SK-N-SH treated with all-trans-retinoic acid at 6 μM for 48 hours (cell line): ENCODE measurements at regions not wholly inside any gene's neighbourhood (a gene's known extent, or its start where the extent isn't known, plus 50 kb on each side); places are given as distances from the start of the nearest gene placed in this dataset.

Experiments used
- ATAC-seq: fragments of 200-7000 bp; cut with Tn5 transposase; 3 replicates; pipeline ENCODE4 v1.9.1; 2020; ENCODE audit warnings: mild to moderate bottlenecking, moderate library complexity
- ARNTL ChIP-seq: fragments of 450-650 bp; formaldehyde crosslinking; IDR thresholded peaks from 2 replicates; pipeline ENCODE4 v1.5.0; 2020; ENCODE audit warnings: low read depth, mild to moderate bottlenecking, moderate library complexity, borderline replicate concordance
- BACH2 ChIP-seq: fragments of 250-450 bp; sonication (Bioruptor Pico); IDR thresholded peaks from 2 replicates; pipeline ENCODE4 v1.9.0; 2021; ENCODE audit warnings: mild to moderate bottlenecking, borderline replicate concordance
- CREB5 ChIP-seq: fragments of 250-450 bp; sonication (Bioruptor Pico); IDR thresholded peaks from 2 replicates; pipeline ENCODE4 v1.5.1; 2020; ENCODE audit warnings: low read depth, mild to moderate bottlenecking, moderate library complexity
- CSDC2 ChIP-seq: fragments of 250-450 bp; sonication (Bioruptor Pico); IDR thresholded peaks from 2 replicates; pipeline ENCODE4 v1.5.0; 2020; ENCODE audit warnings: mild to moderate bottlenecking, moderate library complexity
- CSRNP3 ChIP-seq: fragments of 250-450 bp; sonication (Bioruptor Pico); IDR thresholded peaks from 2 replicates; pipeline ENCODE4 v1.5.1; 2021; ENCODE audit warnings: mild to moderate bottlenecking, moderate library complexity
- ESRRG ChIP-seq: fragments of 250-450 bp; sonication (Bioruptor Pico); IDR thresholded peaks from 2 replicates; pipeline ENCODE4 v1.6.1; 2021; ENCODE audit warnings: mild to moderate bottlenecking
- GLIS3 ChIP-seq: fragments of 250-450 bp; sonication (Bioruptor Pico); IDR thresholded peaks from 2 replicates; pipeline ENCODE4 v1.5.0; 2020; ENCODE audit warnings: mild to moderate bottlenecking, moderate library complexity
- ISL1 ChIP-seq: fragments of 250-450 bp; sonication (Bioruptor Pico); IDR thresholded peaks from 2 replicates; pipeline ENCODE4 v2.1.2; 2022; ENCODE audit warnings: mild to moderate bottlenecking, moderate library complexity
- OSR1 ChIP-seq: fragments of 250-450 bp; sonication (Bioruptor Pico); IDR thresholded peaks from 2 replicates; pipeline ENCODE4 v1.8.0; 2022; ENCODE audit warnings: moderate library complexity, mild to moderate bottlenecking, inconsistent platforms
- POU6F1 ChIP-seq: fragments of 250-450 bp; sonication (Bioruptor Pico); IDR thresholded peaks from 2 replicates; pipeline ENCODE4 v1.8.0; 2021; ENCODE audit warnings: low read depth, mild to moderate bottlenecking, moderate library complexity, borderline replicate concordance
- PPARA ChIP-seq: fragments of 250-450 bp; sonication (Bioruptor Pico); IDR thresholded peaks from 2 replicates; pipeline ENCODE4 v1.5.0; 2020; ENCODE audit warnings: mild to moderate bottlenecking, borderline replicate concordance
- RARB ChIP-seq: fragments of 250-450 bp; sonication (Bioruptor Pico); IDR thresholded peaks from 2 replicates; pipeline ENCODE4 v1.8.0; 2021; ENCODE audit warnings: mild to moderate bottlenecking, moderate library complexity
- TCF4 ChIP-seq: fragments of 250-450 bp; sonication (Bioruptor Pico); IDR thresholded peaks from 2 replicates; pipeline ENCODE4 v1.8.0; 2021; ENCODE audit warnings: mild to moderate bottlenecking, moderate library complexity, borderline replicate concordance
- ZC3H10 ChIP-seq: fragments of 250-450 bp; sonication (Bioruptor Pico); IDR thresholded peaks from 2 replicates; pipeline ENCODE4 v1.5.1; 2021; ENCODE audit warnings: mild to moderate bottlenecking, moderate library complexity
- ZFP3 ChIP-seq: fragments of 250-450 bp; sonication (Bioruptor Pico); IDR thresholded peaks from 2 replicates; pipeline ENCODE4 v1.5.0; 2020; ENCODE audit warnings: mild to moderate bottlenecking, moderate library complexity
- ZFP30 ChIP-seq: fragments of 450-650 bp; formaldehyde crosslinking; IDR thresholded peaks from 2 replicates; pipeline ENCODE4 v1.5.0; 2022; ENCODE audit warnings: mild to moderate bottlenecking, moderate library complexity
- ZNF565 ChIP-seq: fragments of 450-650 bp; formaldehyde crosslinking; conservative IDR thresholded peaks from 2 replicates; pipeline ENCODE4 v1.5.0; 2020; ENCODE audit warnings: low read depth, mild to moderate bottlenecking, moderate library complexity
- ZNF70 ChIP-seq: fragments of 450-650 bp; formaldehyde crosslinking; IDR thresholded peaks from 2 replicates; pipeline ENCODE4 v1.5.0; 2020; ENCODE audit warnings: mild to moderate bottlenecking, moderate library complexity
- ZNF8 ChIP-seq: fragments of 450-650 bp; formaldehyde crosslinking; IDR thresholded peaks from 2 replicates; pipeline ENCODE4 v1.5.0; 2020; ENCODE audit warnings: mild to moderate bottlenecking, moderate library complexity
- TF ChIP-seq, protein P1 (sequence below): fragments of 250-450 bp; sonication (Bioruptor Pico); IDR thresholded peaks from 2 replicates; pipeline ENCODE4 v1.5.0; 2020; ENCODE audit warnings: mild to moderate bottlenecking, moderate library complexity

- no peak for TF ChIP-seq CSRNP3
- TF ChIP-seq GLIS3 (CRISPR knock-in tag), result no peak
- ATAC-seq, result no peak
These were observed 317.9 kb upstream of the ATP2B1 start for GRCh38 chr12:90026516-90026915.

GRCh38 chr12:90024262-90024661 is 315.6 kb upstream of the ATP2B1 start:
- TF ChIP-seq CREB5 (CRISPR knock-in tag) (0 out of 2 replicates have a peak, but pooled peaks have one; percentile 11), CSDC2 (CRISPR knock-in tag) (peak; percentile 16; the same call in 1 of the 2 replicates), ISL1 (CRISPR knock-in tag) (peak; percentile 90), BACH2 (CRISPR knock-in tag) (no peak), PPARA (CRISPR knock-in tag) (no peak), RARB (CRISPR knock-in tag) (no peak)
- TF ChIP-seq, protein P1, sequence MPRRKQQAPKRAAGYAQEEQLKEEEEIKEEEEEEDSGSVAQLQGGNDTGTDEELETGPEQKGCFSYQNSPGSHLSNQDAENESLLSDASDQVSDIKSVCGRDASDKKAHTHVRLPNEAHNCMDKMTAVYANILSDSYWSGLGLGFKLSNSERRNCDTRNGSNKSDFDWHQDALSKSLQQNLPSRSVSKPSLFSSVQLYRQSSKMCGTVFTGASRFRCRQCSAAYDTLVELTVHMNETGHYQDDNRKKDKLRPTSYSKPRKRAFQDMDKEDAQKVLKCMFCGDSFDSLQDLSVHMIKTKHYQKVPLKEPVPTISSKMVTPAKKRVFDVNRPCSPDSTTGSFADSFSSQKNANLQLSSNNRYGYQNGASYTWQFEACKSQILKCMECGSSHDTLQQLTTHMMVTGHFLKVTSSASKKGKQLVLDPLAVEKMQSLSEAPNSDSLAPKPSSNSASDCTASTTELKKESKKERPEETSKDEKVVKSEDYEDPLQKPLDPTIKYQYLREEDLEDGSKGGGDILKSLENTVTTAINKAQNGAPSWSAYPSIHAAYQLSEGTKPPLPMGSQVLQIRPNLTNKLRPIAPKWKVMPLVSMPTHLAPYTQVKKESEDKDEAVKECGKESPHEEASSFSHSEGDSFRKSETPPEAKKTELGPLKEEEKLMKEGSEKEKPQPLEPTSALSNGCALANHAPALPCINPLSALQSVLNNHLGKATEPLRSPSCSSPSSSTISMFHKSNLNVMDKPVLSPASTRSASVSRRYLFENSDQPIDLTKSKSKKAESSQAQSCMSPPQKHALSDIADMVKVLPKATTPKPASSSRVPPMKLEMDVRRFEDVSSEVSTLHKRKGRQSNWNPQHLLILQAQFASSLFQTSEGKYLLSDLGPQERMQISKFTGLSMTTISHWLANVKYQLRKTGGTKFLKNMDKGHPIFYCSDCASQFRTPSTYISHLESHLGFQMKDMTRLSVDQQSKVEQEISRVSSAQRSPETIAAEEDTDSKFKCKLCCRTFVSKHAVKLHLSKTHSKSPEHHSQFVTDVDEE, result no peak
- peak; percentile 61 for ATAC-seq

DNA sequence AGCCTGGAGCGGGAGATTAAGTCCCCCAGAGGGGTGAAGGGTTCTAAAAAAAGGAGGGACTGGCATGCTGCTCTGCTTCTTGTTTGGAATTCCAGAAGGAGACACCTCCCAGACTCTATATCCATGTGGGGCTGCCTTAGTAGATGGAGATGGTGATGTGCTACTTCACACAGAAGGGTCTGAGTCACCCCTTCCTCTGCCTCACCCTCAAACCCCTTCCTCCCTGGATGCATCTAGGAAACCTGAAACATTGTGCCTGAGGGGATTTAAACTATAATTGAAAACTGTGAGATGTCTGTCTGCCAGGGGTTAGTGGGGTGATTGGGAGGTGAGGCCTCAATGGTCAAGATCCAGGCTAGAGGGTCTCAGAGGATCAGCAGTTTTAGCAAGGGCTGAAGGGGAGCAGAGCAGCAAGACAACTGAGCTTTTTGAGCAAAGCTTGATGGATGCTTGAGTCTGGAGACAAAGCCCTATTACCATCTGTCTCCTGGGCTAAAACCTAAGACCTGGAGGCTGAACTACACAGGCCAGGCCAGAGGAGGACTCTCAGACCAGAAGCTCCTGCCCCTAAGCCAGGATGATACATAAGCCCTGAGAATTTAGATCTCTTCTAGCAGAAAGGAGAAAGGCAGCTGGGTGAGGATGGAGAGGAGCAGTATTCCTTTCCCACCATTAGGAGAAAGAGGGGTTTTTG is 314.7 kb upstream of the ATP2B1 start:
- TF ChIP-seq ESRRG (CRISPR knock-in tag) (no peak), TCF4 (CRISPR knock-in tag) (no peak), ZFP30 (CRISPR knock-in tag) (no peak), ZNF565 (CRISPR knock-in tag) (no peak), OSR1 (CRISPR knock-in tag) (no peak), ZC3H10 (CRISPR knock-in tag) (no peak), PPARA (CRISPR knock-in tag) (no peak), ZFP3 (CRISPR knock-in tag) (no peak)
- TF ChIP-seq, protein P1, result no peak
- ATAC-seq, result no peak

DNA sequence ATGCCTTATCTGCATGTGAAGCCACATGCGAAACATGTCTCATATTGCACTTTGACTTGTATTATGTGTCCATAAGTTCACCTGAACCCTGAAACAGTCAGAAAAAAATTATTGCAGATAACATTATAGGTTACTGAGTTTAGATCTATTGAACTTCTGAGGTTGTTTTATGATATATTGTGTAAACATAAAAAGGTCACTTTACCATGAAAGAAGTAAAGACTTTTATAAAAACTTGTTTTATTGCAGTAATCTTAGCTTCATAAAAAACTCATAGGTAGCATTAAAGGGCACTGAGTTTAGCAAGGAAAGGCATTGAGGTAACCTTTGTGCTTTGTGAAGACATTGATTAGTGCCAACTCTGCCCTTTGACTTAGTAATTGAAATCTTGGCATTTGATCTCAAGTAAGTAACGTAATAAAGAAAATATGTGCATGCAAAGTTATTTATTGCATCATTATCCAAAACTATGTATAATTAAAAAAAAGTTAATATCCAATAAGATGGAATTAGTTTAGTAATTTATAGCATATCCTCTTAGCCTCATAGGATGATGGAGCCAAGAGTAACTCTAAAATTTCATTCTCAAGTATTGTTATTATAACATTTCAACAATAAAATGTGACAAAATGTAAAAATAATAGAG is 313.3 kb upstream of the ATP2B1 start:
- TF ChIP-seq ZFP30 (CRISPR knock-in tag) (no peak), BACH2 (CRISPR knock-in tag) (no peak), ZNF70 (CRISPR knock-in tag) (no peak), POU6F1 (CRISPR knock-in tag) (no peak), ARNTL (CRISPR knock-in tag) (no peak), OSR1 (CRISPR knock-in tag) (no peak), RARB (CRISPR knock-in tag) (no peak), ZC3H10 (CRISPR knock-in tag) (no peak), ESRRG (CRISPR knock-in tag) (no peak), CREB5 (CRISPR knock-in tag) (no peak), GLIS3 (CRISPR knock-in tag) (no peak), PPARA (CRISPR knock-in tag) (no peak), ZNF565 (CRISPR knock-in tag) (no peak), ZNF8 (CRISPR knock-in tag) (no peak), TCF4 (CRISPR knock-in tag) (no peak)
- no peak for ATAC-seq
